Testis (tissue), 2 donors: ENCODE measurements at regions not wholly inside any gene's neighbourhood (a gene's known extent, or its start where the extent isn't known, plus 50 kb on each side); places are given as distances from the start of the nearest gene placed in this dataset.

Experiments
- DNase-seq: peaks from one replicate; pipeline ENCODE4 v3.0.0-alpha.2; 2019
- H3K27ac ChIP-seq, 2 donors: fragments of 200-600 bp; sonication (generic); one replicate each; pipeline ENCODE4 v1.5.1; 2019
- H3K27me3 ChIP-seq: fragments of 200-600 bp; sonication (generic); one replicate; pipeline ENCODE4 v1.5.1; 2019
- H3K36me3 ChIP-seq: fragments of 200-600 bp; sonication (generic); one replicate; pipeline ENCODE4 v1.5.1; 2017; ENCODE audit warnings: low read depth; ENCODE audit errors: missing control alignments
- H3K4me1 ChIP-seq: fragments of 200-600 bp; sonication (generic); one replicate; pipeline ENCODE4 v1.5.1; 2019
- H3K4me3 ChIP-seq, 2 donors: fragments of 200-600 bp; sonication (generic); one replicate each; pipeline ENCODE4 v1.5.1; 2017 to 2019
- H3K9me3 ChIP-seq: fragments of 200-600 bp; sonication (generic); one replicate; pipeline ENCODE4 v1.5.1; 2017
- CTCF ChIP-seq, 3 experiments: fragments of 450-650 bp in 2 of 3; fragments of 200-600 bp in 1 of 3; sonication (generic) in 1 of 3; IDR thresholded peaks; one replicate each; pipeline ENCODE4 v1.5.1; 2016 to 2019; ENCODE audit warnings: antibody characterized with exemption in 3 of 3, mild to moderate bottlenecking in 2 of 3, moderate library complexity in 1 of 3
- POLR2A ChIP-seq: fragments of 450-650 bp; IDR thresholded peaks from one replicate; pipeline ENCODE4 v1.6.1; 2017; ENCODE audit warnings: antibody characterized with exemption, mild to moderate bottlenecking, moderate library complexity
- WGBS, 2 donors: methylation state at CpG; one replicate each; pipeline ENCODE4 v1.1.5; 2018; 5-methylcytosine and 5-hydroxymethylcytosine counted together
- intact Hi-C: fragments of 100-400 bp; cut with DNase I; formaldehyde crosslinking; loops from one replicate; pipeline ENCODE4 v1.15.1; 2023; ENCODE audit warnings: low total_unique reads

- Histone ChIP-seq H3K4me3 (no peak overlapping the region), H3K36me3 (no peaks in the 10 kb centered on the region), H3K27me3 (no peaks in the 10 kb centered on the region), H3K4me1 (peaks cover 3% of the 10 kb centered on the region), H3K9me3 (no peaks in the 10 kb centered on the region), H3K27ac (no peak overlapping the region)
- WGBS, 2 donors = 41 to 43% methylated on average over 4 of the region's 4 CpGs
- intact Hi-C loops = no loop called here
- no peak for DNase-seq
- no peak for TF ChIP-seq CTCF (IDR thresholded peaks at IDR 0.05)
These were observed 294.6 kb downstream of the MIAT start for GRCh38 chr22:26952004-26952403.

DNA sequence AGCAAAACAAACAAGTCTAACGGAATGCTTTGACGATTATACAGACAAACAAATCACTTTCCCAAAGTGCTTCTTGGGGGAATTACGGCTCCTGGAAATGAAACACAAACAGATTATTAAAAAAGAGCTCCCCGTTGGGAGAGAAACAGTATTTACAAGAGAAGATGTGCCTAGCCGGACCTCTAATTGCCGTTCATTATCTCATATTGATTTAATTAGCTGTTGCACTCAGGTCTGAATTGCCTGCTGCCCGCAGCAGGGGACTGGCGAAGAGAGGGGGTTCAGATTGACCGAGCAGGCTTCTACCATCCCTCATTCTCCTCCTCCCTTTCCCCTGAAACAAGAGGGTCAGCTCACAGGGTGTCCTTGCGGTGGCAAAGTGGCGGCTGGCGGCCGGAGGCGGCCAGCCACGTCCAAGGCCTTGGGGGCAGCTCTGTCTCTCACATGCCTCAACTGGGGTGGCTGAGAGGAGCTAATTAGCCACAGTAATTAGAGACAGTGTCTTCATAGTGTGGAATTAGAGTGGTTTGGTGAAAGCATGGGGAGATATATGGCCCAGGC is 295.1 kb downstream of the MIAT start:
- Histone ChIP-seq H3K9me3 (no peaks in the 10 kb centered on the region), H3K27ac (no peak overlapping the region), H3K36me3 (no peaks in the 10 kb centered on the region), H3K27me3 (no peaks in the 10 kb centered on the region), H3K4me1 (peaks cover 3% of the 10 kb centered on the region), H3K4me3 (no peak overlapping the region)
- WGBS, 2 donors = 45 to 52% methylated on average over 11 to 15 of the region's 15 CpGs
- intact Hi-C loops = no loop called here
- no peak for DNase-seq
- TF ChIP-seq CTCF (IDR thresholded peaks at IDR 0.05) (no peak), POLR2A (no peak)

GRCh38 chr22:26953012-26953883 is 295.9 kb downstream of the MIAT start:
- H3K27me3 ChIP-seq = no peaks in the 10 kb centered on the region
- 35 to 40% methylated on average over 17 of the region's 17 CpGs for WGBS, 2 donors
- no peak overlapping the region for H3K27ac ChIP-seq
- intact Hi-C loops = no loop called here
- TF ChIP-seq POLR2A = no peak
- no peak for TF ChIP-seq CTCF (IDR thresholded peaks at IDR 0.05)
- no peaks in the 10 kb centered on the region for H3K9me3 ChIP-seq
- H3K4me1 ChIP-seq = peaks cover 3% of the 10 kb centered on the region
- no peak overlapping the region for H3K4me3 ChIP-seq
- H3K36me3 ChIP-seq = no peaks in the 10 kb centered on the region
- DNase-seq = peak; percentile 23

DNA sequence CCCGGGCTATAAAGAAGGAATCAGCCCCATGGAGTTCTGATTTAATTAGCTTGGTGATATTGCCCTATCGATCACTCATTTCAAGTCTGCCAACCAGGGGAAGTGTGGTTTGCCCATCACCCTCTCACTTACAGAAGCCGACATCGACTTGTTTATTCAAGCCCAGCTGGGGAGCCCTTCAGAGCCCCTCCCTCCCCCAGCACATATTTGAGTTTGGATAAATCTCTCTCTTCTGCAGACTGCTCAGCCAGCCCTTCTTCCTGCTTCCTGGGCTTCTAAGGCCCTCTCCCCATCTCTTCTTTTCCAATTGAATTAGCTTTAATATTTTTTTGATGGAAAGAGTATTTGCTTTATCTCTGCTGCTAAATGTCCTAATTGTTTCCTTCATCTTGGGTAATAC is 299.0 kb downstream of the MIAT start:
- no peak for TF ChIP-seq POLR2A
- TF ChIP-seq CTCF (IDR thresholded peaks at IDR 0.05) = no peak
- DNase-seq = no peak
- H3K27me3 ChIP-seq = no peaks in the 10 kb centered on the region
- no peaks in the 10 kb centered on the region for H3K9me3 ChIP-seq
- 67 to 71% methylated on average over 4 of the region's 4 CpGs for WGBS, 2 donors
- no peak overlapping the region for H3K27ac ChIP-seq
- intact Hi-C loops = no loop called here
- peaks cover 3% of the 10 kb centered on the region for H3K4me1 ChIP-seq
- H3K36me3 ChIP-seq = no peaks in the 10 kb centered on the region
- H3K4me3 ChIP-seq = no peak overlapping the region
